Testis (tissue), 2 donors: ENCODE measurements at regions not wholly inside any gene's neighbourhood (a gene's known extent, or its start where the extent isn't known, plus 50 kb on each side); places are given as distances from the start of the nearest gene placed in this dataset.

ENCODE experiments used
- CTCF ChIP-seq, 3 experiments: fragments of 450-650 bp in 2 of 3; fragments of 200-600 bp in 1 of 3; sonication (generic) in 1 of 3; IDR thresholded peaks; one replicate each; pipeline ENCODE4 v1.5.1; 2016 to 2019; ENCODE audit warnings: antibody characterized with exemption in 3 of 3, mild to moderate bottlenecking in 2 of 3, moderate library complexity in 1 of 3
- POLR2A ChIP-seq: fragments of 450-650 bp; IDR thresholded peaks from one replicate; pipeline ENCODE4 v1.6.1; 2017; ENCODE audit warnings: antibody characterized with exemption, mild to moderate bottlenecking, moderate library complexity

- TF ChIP-seq CTCF (IDR thresholded peaks at IDR 0.05) (no peak), POLR2A (no peak)
These were observed 70.8 kb upstream of the EEPD1 start for GRCh38 chr7:36082216-36082615.
